Cardiac fibroblast (primary cell): ENCODE measurements at regions not wholly inside any gene's neighbourhood (a gene's known extent, or its start where the extent isn't known, plus 50 kb on each side); places are given as distances from the start of the nearest gene placed in this dataset.

Experiments
- DNase-seq, 2 donors: peaks; one replicate each; pipeline versions ENCODE4 v3.0.0 to v3.0.0-alpha.2; 2010; ENCODE audit warnings: low read depth in 2 of 2
- H3K4me3 ChIP-seq, 2 donors: replicated peaks in 1 of 2; 1 replicate in 1 of 2; 2 replicates in 1 of 2; pipeline ENCODE4 v1.5.1; 2011; ENCODE audit warnings: low read depth in 2 of 2, low read length in 2 of 2, mild to moderate bottlenecking in 2 of 2, moderate library complexity in 1 of 2
- TF ChIP-seq, protein P1 (sequence below): IDR thresholded peaks from one replicate; pipeline ENCODE4 v1.5.1; 2011; ENCODE audit warnings: low read depth, mild to moderate bottlenecking, low read length, inconsistent platforms

DNA sequence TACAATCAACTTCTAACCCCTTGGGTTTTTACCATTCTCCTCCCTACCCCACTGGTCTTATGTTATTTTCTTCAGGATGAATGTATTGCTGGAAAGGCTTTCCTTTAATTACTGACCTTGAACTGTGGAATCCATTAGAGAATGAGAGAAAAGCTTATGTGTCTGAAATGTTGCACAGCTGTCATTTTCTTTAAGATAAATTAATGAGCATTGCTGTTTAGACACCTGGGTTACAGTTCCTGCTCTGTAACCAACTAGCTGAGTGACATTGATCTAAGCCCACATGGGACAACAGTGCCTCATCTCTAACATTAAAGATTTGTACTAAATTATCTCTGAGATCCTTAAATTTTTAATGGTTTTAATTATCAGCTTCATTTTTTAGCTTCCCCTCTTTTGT lies 507.0 kb downstream of the TAF11L14 start:
- H3K4me3 ChIP-seq, result no peak overlapping the region
- TF ChIP-seq, protein P1, sequence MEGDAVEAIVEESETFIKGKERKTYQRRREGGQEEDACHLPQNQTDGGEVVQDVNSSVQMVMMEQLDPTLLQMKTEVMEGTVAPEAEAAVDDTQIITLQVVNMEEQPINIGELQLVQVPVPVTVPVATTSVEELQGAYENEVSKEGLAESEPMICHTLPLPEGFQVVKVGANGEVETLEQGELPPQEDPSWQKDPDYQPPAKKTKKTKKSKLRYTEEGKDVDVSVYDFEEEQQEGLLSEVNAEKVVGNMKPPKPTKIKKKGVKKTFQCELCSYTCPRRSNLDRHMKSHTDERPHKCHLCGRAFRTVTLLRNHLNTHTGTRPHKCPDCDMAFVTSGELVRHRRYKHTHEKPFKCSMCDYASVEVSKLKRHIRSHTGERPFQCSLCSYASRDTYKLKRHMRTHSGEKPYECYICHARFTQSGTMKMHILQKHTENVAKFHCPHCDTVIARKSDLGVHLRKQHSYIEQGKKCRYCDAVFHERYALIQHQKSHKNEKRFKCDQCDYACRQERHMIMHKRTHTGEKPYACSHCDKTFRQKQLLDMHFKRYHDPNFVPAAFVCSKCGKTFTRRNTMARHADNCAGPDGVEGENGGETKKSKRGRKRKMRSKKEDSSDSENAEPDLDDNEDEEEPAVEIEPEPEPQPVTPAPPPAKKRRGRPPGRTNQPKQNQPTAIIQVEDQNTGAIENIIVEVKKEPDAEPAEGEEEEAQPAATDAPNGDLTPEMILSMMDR, result no peak
- no peak for DNase-seq

GRCh38 chr5:18142831-18143230 lies 508.6 kb downstream of the TAF11L14 start:
- no peak overlapping the region for H3K4me3 ChIP-seq
- TF ChIP-seq, protein P1, result no peak
- no peak for DNase-seq

DNA sequence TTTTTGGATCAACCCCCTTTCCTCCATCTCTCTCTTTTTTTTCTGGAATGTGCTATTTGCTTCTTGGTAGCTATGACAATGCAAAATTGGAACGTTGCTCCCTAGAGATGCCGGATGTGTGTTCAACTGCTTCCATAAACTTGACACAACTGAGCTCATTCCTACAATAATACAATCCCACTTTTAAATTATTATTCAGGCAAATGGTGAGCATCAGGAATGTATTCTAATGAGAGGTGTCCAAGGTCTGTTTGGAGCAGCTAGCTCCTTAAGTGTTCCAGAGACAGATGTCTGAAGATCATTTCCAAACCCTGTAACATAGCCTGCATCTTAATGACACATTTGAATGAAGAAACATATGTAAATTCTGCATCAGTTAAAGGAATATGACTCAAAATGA lies 518.4 kb downstream of the TAF11L14 start:
- TF ChIP-seq, protein P1, result no peak
- no peak for DNase-seq
- no peak overlapping the region for H3K4me3 ChIP-seq

DNA sequence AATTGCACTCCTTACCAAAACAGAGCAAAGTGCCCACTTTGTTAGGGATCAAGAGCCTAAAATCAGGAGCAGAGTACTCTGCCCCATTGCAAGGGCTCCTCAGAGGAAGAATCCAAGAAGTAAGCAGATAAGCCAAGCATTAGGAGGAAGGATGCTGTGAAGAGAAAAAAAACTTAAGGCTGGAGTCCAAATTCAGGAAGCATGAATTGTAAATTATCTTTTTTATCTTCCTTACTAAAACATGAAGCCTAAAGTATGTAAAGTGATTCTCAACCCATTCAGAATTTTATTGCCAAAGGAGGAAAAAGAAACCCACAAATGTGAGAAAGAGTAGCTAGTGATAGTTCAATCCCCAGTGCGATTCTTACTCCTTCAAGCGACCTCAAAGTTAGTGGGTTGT lies 523.9 kb downstream of the TAF11L14 start:
- no peak overlapping the region for H3K4me3 ChIP-seq
- TF ChIP-seq, protein P1, result no peak
- no peak for DNase-seq

DNA sequence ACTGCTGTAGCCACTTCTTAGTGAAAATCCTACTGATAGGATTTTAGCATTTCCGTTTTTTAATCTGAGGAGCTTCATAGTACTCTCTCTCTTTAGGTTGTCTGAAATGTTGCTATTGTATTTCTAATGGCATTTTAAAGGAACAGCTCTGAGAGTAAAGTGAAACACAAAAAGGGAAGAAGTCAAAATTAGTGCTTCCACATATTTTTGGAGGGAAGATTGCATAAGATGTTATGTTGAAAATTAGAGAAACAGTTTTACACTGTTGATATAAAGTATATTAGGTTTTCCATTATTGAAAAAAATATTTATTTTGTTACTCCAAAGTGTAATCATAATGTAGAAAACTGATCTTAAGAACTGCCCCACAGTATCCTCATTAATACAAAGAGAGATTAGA lies 525.1 kb downstream of the TAF11L14 start:
- TF ChIP-seq, protein P1, result no peak

DNA sequence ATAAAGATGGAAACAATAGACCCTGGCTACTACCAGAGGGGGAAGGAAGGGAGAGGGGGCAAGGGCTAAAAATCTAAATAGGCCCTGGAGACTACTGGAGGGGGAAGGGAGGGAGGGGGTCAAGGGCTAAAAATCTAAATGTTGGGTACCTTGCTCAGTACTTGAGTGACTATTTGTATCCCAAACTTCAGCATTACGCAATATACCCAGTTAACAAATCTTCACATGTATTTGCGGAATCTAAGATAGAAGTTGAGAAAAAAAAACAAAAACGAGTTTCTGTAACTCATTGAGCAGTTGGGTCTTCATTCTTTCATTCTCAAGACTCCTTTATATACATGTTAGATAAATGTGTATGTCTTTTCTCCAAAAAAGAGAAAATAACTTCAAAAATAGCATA lies 537.4 kb downstream of the TAF11L14 start:
- TF ChIP-seq, protein P1, result no peak

More for the DNA sequence above, 525.1 kb downstream of the TAF11L14 start:
- DNase-seq, result no peak
- no peak overlapping the region for H3K4me3 ChIP-seq

DNA sequence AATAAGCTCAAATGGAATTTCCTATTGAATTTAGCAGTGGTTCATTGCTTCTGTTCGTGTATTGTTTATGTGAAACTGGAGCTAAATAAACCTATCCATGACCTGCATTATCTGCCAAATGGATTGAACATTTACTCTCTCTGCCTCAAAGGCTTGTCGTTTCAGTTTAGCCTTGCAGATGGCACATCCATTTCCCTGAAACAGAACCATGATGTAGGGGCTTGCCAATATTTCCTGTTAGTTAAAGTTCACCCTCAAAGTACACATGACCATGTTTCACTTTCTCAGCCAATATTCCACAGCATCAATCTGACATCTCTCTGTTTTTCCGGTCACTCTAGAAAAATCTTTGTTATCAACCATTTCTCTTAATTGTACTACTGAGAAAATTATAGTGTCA lies 545.3 kb downstream of the TAF11L14 start:
- no peak overlapping the region for H3K4me3 ChIP-seq
- TF ChIP-seq, protein P1, result no peak
- no peak for DNase-seq

More for the DNA sequence above, 537.4 kb downstream of the TAF11L14 start:
- no peak overlapping the region for H3K4me3 ChIP-seq
- DNase-seq, result no peak
